SK-MEL-5 (cell line): ENCODE measurements at regions not wholly inside any gene's neighbourhood (a gene's known extent, or its start where the extent isn't known, plus 50 kb on each side); places are given as distances from the start of the nearest gene placed in this dataset.
"Not testable (repeated sequence)": the region's sequence is repeated elsewhere in the genome, so short reads cannot be mapped to it uniquely, and the experiment has no call there.

ENCODE experiments used
- DNase-seq: peaks from one replicate; pipeline ENCODE4 v3.0.0-alpha.2; 2016; ENCODE audit warnings: low read depth, low spot score
- in situ Hi-C: cut with HindIII; loops from 2 replicates; pipeline ENCODE4 v1.10.0; 2016; ENCODE audit warnings: low sequenced_read_pairs, high pct_unique_total_duplicates, low pct_unique_long_range_greater_than_20kb

DNA sequence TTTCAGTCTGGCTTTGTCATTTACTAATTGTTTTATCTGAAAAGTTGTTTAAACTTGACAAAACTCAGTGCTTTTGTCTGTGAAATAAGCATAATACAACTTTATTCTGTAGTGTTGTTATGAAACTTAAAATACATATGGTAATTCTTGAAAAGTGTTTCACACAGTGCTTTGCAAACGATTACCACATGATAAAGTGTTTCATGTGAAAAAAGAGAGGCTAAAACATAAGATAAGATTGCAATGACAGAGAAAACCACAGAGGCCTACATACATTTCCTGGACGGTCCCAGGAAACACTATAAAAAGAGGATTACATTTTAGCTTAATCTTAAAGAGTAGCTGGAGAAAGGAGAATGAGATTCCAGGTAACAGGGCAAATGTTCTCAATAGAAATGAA, 1934.6 kb upstream of the LRRTM1 start:
- in situ Hi-C loops, result no loop called here

DNA sequence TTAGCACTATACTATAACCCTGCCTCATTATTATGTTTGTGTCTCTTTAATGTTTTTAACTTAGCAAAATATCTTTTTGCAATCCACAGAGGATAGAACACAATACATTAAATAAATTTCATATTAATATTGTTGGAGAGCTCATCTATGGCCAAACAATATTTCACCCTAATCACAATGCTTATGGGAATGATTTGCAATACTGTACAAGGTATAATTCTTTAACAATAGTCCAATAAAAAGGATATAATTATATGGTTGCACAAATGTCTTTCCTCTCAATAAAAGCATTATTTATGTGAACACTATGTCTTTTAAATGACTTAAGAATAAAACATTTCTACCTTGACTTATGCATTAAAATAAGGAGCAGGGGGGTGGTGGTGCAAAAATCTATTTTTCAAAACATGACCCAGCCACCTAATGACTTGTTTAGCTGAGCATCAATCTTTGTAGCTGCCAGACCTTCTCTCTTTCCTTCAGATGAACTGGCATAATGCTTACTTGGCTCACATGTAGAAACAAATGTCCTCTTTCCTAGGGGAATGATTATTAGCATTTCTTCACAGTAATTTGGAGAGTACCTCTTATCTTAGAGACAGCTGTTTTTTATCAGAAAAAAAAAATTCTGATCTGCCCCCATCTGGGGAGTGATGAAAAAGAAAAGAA, 1933.6 kb upstream of the LRRTM1 start:
- no peak for DNase-seq
- in situ Hi-C loops, result no loop called here

More for the DNA sequence above, 1934.6 kb upstream of the LRRTM1 start:
- no peak for DNase-seq

DNA sequence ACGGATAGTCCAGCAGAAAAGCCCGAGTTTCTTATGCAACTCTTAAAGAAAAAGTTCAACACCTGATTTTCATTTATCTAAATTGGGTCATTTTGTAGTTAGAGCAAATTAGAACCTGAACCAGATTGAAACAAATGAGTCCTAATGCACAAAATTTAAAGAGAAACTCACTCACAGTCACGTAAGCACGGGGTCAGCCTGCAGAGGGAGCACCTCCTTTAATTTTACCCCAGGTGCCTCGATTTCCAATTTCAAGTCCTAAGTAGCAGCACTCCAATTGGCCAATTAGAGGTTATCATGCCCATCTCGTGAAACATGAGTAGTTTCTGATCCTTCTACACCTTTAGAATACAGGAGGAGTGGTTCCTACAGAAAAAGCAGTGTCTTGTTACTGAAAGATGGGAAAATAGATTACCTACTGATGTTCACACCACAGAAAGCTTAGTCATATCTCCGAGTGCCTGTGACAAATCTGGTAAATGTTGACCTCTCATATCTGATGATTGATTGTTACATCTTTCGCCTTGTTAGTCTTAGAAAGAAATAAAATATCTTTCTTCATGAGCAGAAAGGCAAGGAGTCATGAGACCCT, 1929.8 kb upstream of the LRRTM1 start:
- DNase-seq, result peak; percentile 44
- in situ Hi-C loops, result no loop called here

DNA sequence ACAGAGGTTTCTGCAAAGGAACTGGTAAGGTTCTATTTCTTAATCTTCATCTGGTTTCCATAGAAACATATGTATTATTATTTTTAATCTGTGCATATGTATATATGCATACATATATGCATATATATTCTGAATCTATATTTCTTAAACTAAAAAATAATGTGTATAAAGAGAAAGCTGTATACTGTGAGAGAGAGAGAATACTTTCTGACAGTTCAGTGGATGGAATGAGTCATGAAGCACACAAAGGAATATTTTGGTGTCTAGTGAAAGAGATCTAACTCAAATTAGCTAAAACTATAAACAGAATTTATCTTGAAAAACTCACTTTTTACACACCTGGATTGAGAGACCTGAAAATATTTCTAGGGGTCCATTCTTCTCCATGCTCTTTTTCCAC, 1929.3 kb upstream of the LRRTM1 start:
- in situ Hi-C loops, result no loop called here
- DNase-seq, result no peak

DNA sequence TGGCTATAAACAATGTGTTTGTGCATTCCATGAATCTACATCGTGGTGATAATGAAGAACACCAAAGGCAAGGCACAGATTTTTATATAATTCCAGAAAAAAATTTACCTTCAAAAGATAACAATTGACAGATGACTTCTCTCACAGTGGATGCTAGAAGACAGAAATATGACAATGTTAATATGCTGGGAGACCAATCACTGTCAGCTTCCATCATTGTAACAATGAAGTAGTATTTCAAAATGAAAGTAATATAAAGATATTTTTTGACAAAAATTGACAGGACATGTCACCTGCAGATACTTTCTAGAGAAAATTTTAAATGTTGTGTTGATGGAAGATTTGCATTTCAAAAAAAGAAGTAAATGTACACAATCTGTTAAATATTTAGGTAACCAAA, 1925.9 kb upstream of the LRRTM1 start:
- no peak for DNase-seq
- in situ Hi-C loops, result no loop called here

DNA sequence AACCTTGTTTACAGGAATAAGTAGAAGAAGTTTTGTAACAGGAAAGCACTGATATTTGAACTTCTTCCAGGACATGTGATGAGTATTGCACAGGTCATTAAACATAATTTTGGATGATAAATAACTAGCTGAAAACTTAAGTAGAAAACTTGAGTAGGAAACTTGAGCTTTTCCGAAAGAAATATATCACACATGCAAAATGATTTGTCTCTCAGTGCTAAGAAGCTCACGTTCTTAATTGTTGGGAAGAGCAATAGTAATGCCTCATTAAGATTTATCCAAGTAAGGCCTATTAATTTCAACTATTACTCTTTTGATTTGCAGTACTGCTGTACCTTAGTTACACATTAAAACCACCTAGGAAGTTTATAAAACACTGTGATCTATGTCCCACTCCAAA, 1921.9 kb upstream of the LRRTM1 start:
- in situ Hi-C loops, result no loop called here
- DNase-seq, result no peak

DNA sequence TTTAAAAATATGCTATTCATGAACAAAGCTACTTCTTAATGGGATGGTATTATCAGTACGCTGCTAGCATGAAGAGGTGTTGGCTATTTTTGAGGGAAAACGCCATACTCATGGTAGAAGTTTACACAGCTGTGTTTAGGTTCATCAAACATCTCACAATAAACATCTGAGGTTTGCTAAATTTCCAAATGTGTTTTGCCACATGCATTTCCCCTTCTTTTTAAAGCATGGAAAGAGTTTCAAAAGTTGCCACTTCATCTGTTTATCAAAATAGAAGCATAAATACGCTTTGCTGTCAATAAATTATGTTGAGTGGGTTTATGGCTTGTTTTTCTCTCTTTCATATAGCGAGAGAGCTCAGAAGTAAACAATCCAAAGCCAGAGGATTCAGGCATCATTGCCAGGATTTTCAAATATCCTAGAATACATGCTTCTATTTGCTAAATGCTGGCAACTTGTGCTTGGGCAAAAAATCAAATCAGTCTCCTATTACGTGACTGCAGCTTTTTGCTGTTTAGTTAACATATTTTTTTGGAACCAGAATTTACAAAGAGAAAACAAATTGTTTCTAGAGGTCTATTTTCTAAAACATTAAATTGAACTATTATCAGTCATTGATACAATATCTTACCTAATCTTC, 1919.9 kb upstream of the LRRTM1 start:
- in situ Hi-C loops, result no loop called here
- DNase-seq, result no peak

DNA sequence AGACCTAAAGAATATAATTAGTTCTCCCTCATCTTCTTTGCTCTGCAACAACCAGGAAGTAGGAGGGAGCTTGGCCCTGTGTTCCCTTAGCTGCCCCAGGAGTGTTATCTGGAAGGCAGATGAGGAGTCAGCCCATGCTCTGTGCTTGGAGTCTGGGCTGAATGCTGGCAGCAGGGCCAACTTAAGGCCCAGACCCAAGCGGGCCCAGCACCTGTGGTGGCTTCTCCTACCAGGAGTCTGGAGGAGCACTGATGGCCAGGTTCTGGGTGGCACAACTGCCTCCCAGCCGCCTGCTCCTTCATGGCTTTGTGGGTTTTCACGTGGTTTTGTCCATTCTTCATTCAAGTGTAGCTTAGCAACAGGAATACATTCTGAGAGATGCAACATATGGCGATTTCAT, 1910.7 kb upstream of the LRRTM1 start:
- no peak for DNase-seq
- in situ Hi-C loops, result no loop called here

DNA sequence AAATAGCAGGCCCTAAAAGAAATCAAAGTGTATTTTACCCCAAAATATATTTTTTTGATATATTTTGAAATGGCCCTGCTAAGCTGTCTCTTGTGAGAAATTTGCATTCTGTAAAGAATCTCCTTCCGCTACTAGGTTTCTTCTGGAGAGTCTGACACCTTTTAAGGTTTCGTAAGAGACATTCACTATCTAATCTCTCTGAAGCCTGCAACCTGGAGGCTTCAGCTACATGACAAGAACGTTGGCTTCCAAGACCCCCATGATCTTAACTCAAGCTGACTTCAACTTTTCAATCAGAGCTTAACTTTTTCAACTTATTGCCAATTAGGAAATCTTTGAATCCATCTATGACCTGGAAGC, 1894.9 kb upstream of the LRRTM1 start:
- no peak for DNase-seq
- in situ Hi-C loops, result no loop called here

DNA sequence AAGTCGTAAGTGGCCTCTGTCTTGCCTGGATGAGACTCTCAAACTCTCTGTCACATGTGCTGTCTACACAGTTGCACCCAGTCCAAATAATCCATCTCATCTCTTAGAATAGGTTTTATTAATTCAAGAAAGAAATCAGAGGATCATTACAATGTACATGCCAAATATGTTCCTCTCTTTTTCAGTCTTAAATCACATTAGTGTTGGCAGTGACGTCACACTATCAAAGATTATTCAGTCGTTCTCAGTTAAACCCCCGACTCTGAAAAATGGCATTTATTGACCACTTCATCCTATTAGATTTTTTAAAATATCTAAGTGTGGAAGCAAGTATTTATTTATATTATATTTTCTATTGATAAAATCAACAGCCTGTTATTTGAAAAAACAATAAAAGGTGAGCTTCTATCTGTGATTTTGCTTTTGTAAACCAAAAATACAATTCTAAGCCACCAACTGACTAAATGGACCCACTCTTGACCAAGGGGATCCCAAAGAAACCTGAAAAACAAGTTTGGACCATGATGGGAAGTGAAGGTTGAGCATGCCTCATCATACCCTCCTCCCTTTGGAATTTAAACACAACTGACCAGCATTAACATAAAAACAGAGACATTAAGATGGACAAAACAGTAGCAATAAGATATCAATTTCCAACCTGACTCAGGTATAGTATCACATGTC, 1894.4 kb upstream of the LRRTM1 start:
- DNase-seq, result no peak
- in situ Hi-C loops, result no loop called here

DNA sequence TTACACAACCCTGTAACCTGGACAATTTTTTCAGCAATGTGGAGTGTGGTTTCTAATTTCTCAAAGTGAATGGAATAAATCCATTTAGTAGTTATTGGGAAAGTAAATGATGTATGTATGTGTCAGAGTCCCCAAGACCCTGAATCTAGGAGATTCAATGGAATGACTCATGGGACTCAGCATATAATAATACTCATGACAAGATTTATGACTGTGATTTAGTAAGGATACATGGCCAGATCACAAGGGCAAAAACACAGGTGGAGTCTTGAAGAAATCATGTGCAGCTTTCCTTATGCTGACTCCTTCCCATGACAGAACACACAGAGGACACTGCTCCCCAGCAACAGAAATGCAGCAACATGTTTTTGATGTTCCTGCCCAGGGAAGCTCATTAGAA, 1877.7 kb upstream of the LRRTM1 start:
- in situ Hi-C loops, result no loop called here
- no peak for DNase-seq

DNA sequence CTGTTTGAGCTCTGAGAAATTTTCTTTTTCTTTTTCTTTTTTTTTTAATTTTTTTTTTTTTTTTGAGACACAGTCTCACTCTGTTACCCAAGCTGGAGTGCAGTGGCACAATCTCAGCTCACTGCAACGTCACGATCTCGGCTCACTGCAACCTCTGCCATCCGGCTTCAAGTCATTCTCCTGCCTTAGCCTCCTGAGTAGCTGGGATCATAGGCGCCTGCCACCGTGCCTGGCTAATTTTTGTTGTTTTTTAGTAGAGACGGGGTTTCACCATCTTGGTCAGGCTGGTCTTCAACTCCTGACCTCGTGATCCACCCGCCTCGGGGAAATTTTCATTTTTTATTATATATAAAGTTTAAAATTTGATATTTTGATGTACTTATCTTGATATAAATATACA, 1870.7 kb upstream of the LRRTM1 start:
- DNase-seq, in situ Hi-C loops: not testable (repeated sequence)

DNA sequence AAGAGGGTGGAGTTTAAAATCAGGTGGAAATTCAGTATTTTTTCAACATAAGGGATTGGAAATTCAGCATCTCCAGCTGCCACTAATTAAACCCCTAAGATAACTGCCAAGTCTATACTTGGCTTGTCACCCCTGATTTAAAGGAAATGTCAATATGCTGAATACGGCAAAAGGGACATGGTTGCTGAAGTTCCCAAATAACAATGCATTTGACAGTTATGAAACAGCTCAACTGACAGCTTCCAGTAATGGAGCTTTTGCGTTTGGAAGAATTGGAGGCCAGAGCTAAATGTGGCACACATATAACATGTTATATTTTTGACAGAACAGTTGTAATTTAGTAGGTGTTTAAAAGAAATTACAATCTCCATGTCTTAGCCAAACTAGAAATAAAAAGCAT, 1867.9 kb upstream of the LRRTM1 start:
- DNase-seq, result no peak
- in situ Hi-C loops, result no loop called here

DNA sequence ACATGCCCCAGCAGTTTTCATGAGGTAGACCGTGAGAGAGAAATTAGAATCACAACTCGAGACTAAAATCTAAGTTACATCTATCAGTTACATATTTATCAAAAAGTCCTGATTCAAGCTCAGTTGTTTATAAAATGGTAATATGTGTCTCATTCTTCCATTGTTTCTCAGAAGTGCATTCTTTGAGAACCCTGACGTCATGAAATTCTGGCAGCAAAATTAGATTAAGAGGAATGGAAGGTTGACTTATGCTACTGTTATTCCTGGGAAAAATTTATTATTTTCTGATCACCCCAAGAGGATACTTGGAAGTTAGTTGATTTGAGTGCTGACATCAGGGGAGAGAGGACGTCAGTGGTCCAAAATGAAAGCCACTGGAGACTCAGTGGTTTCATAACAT, 1864.8 kb upstream of the LRRTM1 start:
- no peak for DNase-seq
- in situ Hi-C loops, result no loop called here

DNA sequence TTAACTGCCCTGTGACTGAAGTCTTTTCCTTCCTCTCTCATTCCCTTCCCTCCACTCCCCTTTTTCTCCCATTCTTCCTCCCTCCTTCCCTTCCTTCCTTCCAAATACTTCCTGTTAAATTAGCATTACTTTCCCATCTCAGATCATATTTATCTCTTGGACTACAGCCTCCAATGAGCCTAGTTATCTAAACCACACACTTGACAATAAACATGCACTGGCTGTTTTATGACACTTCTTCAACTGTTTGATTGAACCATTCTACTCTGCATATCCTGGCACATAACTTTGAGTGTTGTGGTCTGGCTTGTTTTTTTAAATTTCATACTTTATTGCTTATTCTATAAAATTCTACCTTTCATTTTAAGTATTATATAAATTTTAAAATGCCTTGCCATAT, 1860.8 kb upstream of the LRRTM1 start:
- in situ Hi-C loops, result no loop called here
- no peak for DNase-seq

DNA sequence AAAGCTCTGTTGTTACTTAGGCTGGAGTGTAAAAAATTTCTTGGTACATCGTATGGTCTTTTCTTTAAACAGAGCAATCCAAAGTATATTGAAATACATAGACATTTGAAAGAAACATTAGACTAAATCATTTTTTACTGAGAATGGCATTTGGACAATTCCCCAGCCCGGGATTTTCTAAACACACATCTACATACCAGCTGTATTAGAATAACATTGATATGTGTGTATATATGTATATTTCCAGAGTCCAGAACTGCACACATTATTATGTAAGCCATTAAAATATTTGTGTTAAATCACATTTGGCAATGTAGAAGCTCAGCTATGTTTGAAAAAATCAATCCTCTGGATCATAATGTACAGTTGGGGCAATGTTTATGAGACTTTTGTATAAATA, 1853.6 kb upstream of the LRRTM1 start:
- no peak for DNase-seq
- in situ Hi-C loops, result no loop called here

DNA sequence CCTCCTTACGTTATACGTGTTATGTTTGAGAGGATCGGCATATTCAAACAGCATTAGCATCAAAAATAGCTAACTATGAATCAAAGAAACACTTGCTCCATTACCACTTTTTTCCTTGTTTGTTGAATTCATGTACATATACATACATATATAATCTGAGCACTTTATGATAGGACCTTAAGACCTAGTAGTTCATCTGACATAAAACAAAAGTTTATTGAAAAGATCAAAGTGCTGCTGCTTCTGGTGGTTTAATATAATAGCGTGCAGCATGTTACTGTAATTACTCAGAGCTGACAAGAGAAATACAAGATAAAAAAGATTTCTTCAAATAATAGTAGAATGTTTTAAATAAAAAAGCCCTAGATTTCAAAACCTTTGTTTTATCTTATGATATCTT, 1850.9 kb upstream of the LRRTM1 start:
- in situ Hi-C loops, result no loop called here
- no peak for DNase-seq

DNA sequence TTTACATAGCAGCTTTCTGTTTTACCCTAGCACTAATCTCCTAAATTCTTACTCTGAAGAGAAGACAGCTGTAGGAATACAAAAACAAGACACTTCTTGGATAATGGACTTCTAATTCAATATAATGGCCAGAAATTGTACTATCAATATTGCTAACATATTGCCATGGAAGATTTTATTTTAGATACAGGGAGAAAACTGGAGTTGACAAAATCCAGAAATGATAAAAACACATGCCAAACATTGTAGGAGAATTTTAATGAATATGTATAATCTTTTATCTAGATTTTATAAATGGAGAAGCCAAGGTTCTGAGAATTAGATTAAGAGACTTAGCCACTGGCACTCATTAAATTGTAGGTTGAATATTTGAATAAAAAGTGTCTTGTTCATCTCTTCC, 1838.8 kb upstream of the LRRTM1 start:
- in situ Hi-C loops, result no loop called here
- DNase-seq, result no peak
